Left ventricle myocardium superior (tissue), 1 donor: ENCODE measurements at regions not wholly inside any gene's neighbourhood (a gene's known extent, or its start where the extent isn't known, plus 50 kb on each side); places are given as distances from the start of the nearest gene placed in this dataset.
A peak's percentile ranks its signal among the peaks of the same experiment; 100 is the strongest.

Experiments
- ATAC-seq: fragments of 200-7000 bp; cut with Tn5 transposase; one replicate; pipeline ENCODE4 v1.9.1; 2020; ENCODE audit warnings: mild to moderate bottlenecking, moderate library complexity
- DNase-seq: peaks from one replicate; pipeline ENCODE4 v3.0.0-alpha.2; 2020
- intact Hi-C: fragments of 100-400 bp; cut with micrococcal nuclease; formaldehyde crosslinking; loops from one replicate; pipeline ENCODE4 v1.11.0; 2022
- donor health status: DM: no; HTN: yes; CAD: no; lungs with severe emphysema.

GRCh38 chr5:172550996-172551395 is 90.1 kb upstream of the NEURL1B start:
- ATAC-seq (no peak), DNase-seq (no peak)
- intact Hi-C loops: no loop called here

GRCh38 chr5:172550096-172550765 is 90.8 kb upstream of the NEURL1B start:
- DNase-seq: no peak
- intact Hi-C loops: no loop called here
- peak; percentile 42 for ATAC-seq

- intact Hi-C loops: no loop called here
- ATAC-seq (peak; percentile 21), DNase-seq (no peak)
Measured at GRCh38 chr5:172549696-172550095, 91.4 kb upstream of the NEURL1B start.

DNA sequence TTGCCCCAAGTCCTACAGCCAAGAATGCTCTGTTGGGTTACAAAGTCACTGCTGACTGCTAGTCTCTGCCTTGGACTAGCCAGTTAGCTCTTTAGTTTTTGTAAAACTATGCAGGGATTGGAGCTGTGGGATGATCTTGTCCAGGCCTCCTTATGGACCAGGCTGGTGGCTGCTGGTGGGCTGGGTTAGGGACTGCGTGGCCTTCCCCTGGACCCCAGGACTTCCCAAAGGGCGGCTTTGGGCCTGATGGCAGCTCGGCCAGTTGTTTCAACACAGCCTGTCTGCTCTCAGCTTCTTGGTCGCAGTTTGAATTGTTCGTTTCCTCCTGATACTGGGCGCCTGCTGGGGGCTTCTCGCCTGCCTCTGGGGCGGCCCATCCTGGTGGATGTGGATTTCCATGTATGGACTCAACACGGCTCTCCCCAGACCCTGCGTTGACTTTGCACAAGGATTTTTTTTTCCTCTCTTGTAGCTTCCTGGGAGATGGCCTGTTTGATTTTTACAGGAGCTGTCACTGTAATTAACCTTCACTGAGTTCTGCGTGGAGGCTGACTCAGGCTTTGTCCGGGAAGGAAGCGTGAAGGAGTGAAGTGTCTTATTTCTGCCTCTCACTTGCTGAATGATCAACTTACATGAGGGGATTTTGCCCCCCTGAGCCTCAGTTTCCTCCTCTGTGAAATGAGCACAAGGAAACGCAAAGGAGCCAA is 91.9 kb upstream of the NEURL1B start:
- DNase-seq: no peak
- ATAC-seq: no peak
- intact Hi-C loops: no loop called here

DNA sequence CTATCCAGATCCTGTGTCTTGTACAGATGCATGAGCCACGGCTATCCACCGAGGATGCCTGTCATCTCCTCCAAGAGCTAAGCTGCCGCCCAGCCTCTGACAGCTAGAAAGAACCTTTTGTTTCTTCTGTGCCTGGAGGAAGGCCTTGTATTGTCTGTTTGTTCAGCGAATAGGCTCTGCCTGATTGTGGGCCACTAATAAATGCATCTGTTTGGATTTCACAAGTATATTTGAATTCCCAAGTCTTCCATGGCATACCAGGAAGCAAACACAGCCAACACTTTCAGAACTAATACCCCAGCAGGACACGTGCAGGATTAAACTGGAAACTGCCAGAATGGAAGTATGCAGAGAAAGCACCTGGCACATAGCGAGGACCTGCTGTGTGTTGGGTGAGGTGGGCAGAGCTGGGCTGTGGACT is 92.7 kb upstream of the NEURL1B start:
- ATAC-seq (no peak), DNase-seq (no peak)
- intact Hi-C loops: no loop called here

DNA sequence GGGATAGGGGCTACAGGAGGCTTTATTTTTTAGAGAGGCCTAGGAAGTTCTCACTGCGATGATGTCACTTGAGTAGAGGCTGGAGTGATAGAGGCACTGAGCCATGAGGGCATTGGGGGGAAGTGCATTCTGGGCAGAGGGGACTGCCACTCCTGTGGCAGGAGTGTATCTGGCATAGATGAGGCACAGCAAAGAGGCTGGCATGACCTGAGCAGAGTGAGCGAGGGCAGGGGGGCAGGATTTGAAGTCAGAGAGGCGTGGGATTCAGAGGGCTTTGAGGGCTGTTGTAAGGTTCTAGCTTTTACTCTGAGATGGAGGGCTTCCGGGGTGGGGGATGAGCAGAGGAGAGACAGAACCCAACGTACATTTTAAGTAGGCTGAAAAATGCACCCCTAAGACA is 91.9 kb upstream of the SH3PXD2B start:
- no peak for DNase-seq
- intact Hi-C loops: no loop called here
- ATAC-seq: no peak

- no peak for ATAC-seq
- no peak for DNase-seq
- intact Hi-C loops: no loop called here
Measured at GRCh38 chr5:172545291-172545801, 91.0 kb upstream of the SH3PXD2B start.

GRCh38 chr5:172544371-172545095 is 90.2 kb upstream of the SH3PXD2B start:
- ATAC-seq: no peak
- intact Hi-C loops: no loop called here
- no peak for DNase-seq

- no peak for ATAC-seq
- intact Hi-C loops: no loop called here
- DNase-seq: no peak
Measured at GRCh38 chr5:172543484-172544298, 89.4 kb upstream of the SH3PXD2B start.

- no peak for DNase-seq
- intact Hi-C loops: no loop called here
- ATAC-seq: no peak
Measured at GRCh38 chr5:172542651-172543131, 88.4 kb upstream of the SH3PXD2B start.

- no peak for DNase-seq
- intact Hi-C loops: no loop called here
Measured at GRCh38 chr5:172541773-172542136, 87.4 kb upstream of the SH3PXD2B start.

GRCh38 chr5:172541099-172541772 is 86.9 kb upstream of the SH3PXD2B start:
- intact Hi-C loops: no loop called here

More at GRCh38 chr5:172541773-172542136, 87.4 kb upstream of the SH3PXD2B start:
- ATAC-seq: no peak

GRCh38 chr5:172540099-172540870 is 86.0 kb upstream of the SH3PXD2B start:
- intact Hi-C loops: no loop called here
- DNase-seq: no peak
- no peak for ATAC-seq

More at GRCh38 chr5:172541099-172541772, 86.9 kb upstream of the SH3PXD2B start:
- no peak for DNase-seq
- ATAC-seq: peak; percentile 49

- ATAC-seq (no peak), DNase-seq (no peak)
- intact Hi-C loops: no loop called here
Measured at GRCh38 chr5:172535108-172535445, 80.8 kb upstream of the SH3PXD2B start.

- intact Hi-C loops: no loop called here
- no peak for DNase-seq
Measured at GRCh38 chr5:172534229-172535107, 80.1 kb upstream of the SH3PXD2B start.

DNA sequence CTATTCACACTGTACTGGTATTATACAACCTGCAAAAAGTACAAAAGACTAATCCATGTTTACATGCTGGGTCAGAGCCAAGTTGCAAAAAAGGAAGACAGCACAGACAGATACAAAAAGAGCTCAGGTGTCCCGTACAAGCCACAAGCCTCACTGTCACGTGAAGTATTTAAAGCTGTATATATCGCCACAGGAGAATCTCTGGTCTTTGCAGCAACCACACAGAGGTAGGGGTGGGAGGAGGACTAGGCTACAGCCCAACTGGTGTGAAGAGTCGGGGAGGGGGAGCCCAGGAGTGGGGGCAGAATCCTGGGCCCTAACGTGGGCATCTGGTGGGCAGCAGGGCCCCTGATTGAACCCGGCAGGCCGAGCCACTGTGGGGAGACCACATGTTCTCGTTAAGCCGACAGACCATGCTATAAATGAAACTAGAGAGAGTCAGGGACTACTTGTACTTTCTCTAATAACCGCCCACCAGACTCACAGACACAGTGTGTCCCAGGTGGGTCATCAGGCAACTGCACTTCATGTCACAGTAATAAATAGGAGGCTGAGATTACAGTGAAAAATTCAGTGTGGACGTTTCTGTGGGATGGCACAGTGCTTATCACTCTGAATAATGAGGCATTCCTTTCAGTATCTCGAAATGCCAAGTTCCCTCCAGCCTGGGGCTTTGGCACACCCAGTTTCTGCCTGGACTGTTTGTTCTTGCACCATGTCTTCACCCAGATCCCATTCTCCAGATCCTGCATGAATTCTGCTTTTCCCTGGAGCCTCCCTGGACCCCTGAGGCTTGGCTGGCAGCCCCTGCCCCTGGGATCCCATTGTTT is 79.3 kb upstream of the SH3PXD2B start:
- intact Hi-C loops: no loop called here
- DNase-seq (peak; percentile 46), ATAC-seq (peak; percentile 90)

More at GRCh38 chr5:172534229-172535107, 80.1 kb upstream of the SH3PXD2B start:
- ATAC-seq: peak; percentile 60
